Ishikawa (cell line): ENCODE measurements at regions not wholly inside any gene's neighbourhood (a gene's known extent, or its start where the extent isn't known, plus 50 kb on each side); places are given as distances from the start of the nearest gene placed in this dataset.

Experiments
- CEBPB ChIP-seq: IDR thresholded peaks from 2 replicates; pipeline ENCODE4 v1.6.1; 2012
- EP300 ChIP-seq: IDR thresholded peaks from 2 replicates; pipeline ENCODE4 v1.6.1; 2012; ENCODE audit warnings: borderline replicate concordance
- TAF1 ChIP-seq: IDR thresholded peaks from 2 replicates; pipeline ENCODE4 v1.6.1; 2012; ENCODE audit warnings: low read depth, mild to moderate bottlenecking

- TF ChIP-seq CEBPB (no peak), EP300 (no peak), TAF1 (no peak)
These were observed 101.2 kb upstream of the KLF3 start for GRCh38 chr4:38562751-38563198.
